GM19043 (cell line): ENCODE measurements at regions not wholly inside any gene's neighbourhood (a gene's known extent, or its start where the extent isn't known, plus 50 kb on each side); places are given as distances from the start of the nearest gene placed in this dataset.

Experiments used
- ATAC-seq: cut with Tn5 transposase; IDR thresholded peaks from one replicate; pipeline ENCODE4 v1.9.1; 2021; ENCODE audit warnings: low read depth; ENCODE audit not compliant: unreplicated experiment

DNA sequence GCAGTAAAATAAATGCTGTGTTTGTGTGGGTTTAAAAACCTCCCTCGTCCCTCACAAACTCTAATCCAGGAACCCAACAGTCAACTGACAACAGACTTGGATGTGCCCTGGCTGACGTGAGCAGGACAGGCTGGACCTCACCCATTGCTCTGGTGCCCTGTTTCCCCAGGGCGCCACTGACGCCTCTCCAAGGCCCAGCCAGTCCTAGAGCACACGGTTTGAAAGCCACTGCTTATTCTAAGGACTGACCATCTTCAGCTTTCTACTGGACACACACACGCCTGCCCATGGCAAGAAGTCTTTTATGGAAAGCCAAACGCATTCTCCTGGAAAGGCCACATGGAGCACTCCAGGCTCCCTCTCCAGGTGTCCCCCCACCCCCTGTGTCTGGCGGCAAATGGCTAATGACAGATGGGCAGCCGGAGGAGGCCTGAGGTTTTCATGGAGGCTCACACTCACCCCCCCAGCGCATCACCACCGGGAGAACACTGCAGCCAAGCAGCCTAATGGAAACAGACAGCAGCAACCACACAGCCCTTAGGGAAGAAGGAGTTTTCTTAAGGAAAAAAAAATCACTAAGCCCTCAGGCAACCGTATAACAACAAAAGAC, 319.2 kb downstream of the SOX9 start:
- no peak for ATAC-seq

DNA sequence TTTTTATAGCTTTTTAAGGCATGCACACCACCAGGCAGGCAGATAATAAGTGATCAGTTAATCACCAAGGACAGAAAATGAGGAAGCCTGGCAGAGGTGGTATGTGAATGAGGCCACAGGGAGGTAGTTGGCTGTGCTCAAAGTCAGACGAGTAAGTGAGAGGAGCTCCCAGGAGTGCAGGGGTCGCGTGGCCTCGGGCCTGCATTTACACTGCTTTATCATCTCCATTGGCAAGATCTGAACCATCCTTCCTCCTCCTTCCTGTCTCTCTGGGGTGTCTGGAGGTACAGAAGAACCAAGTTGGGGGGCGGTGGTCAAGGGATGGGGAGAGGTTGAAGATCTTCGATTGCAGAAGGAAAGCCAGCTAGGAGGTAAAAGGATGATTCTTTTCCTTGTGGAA, 320.1 kb downstream of the SOX9 start:
- no peak for ATAC-seq

DNA sequence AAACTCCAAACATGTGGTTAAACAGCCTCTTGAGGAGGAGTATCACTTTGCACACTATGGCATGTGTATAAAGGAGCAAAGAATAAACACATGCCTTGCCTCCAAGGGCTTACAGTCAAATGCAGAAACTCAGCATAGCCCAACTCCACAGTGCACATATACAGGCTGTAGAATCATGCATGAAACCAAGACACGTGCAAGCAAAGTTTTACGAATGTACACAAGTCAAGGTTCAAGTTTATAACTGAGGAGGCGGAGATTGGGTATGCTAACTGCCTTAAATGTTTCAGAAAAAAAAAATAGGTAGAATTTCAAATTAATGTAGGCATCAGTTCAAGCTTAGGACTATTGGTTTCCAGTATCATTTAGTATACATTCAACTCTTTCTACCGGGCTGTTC, 321.1 kb downstream of the SOX9 start:
- no peak for ATAC-seq

DNA sequence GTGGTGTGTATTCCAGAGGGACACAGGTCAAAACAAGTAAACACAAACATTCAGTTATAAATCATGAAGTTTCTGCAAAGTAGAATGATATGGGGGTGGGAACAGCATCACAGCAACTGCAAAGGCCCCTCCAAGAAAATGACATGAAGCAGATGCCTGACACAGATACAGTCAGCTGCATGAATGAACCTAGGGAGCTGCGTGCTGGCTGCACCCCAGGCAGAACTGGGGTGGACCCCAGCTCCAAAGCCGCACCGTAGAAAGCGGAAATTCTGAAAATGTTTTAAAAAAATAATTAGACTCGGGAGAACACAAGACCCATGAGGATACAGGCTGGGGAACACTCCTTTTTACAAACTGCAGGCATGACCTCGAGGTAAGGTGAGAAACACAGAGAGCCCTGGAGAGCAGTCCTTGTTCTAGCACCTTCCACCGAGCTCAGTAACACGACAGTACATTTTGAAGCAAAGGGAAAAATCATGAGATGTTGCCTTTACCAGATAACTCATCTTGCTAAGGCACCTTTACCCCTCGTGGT, 323.8 kb downstream of the SOX9 start:
- ATAC-seq, result no peak

DNA sequence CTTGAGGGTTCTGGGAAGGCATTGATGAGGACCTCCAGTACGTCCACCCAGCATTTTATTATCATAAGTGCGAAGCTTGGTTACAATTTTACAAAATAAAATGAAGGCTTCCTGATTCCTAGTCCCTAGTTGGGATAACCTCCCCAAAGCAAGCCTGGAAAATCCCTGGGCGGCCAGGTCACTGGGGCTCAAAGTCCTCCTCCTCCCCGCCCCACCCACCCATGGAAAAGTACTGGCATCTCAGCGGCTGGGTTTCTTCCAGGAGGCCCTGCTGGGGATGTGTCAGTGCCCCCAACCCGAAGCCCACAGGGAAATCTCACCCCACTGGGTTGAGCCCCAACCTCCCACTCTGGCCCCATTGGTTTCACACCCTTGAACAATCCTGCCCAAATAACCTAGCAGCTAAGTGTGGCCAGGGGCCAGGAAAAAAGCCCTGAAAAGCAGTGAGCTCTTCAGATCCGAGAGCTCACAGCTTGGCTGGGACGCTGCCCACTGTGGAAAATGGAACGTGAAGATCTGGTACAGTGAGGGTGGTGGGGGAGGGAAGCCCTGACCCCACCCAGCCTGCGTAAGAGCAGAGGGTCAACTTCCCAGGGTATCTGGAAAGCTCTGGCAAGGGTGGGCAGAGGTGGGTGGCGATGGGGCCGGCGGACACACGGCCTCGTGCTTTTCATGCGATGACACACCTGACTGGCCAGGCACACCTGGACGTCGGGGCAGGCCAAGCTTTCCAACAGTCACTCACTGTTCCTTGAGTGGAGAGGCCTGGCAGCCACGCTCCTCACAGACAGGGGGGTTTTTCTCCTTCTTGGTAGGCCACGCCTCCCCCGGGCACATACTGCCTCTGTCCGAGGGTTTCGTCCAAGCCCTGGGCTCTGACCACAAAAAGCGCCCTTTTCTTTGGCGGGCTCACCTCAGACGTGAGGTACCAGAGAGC, 324.5 kb downstream of the SOX9 start:
- ATAC-seq, result no peak

DNA sequence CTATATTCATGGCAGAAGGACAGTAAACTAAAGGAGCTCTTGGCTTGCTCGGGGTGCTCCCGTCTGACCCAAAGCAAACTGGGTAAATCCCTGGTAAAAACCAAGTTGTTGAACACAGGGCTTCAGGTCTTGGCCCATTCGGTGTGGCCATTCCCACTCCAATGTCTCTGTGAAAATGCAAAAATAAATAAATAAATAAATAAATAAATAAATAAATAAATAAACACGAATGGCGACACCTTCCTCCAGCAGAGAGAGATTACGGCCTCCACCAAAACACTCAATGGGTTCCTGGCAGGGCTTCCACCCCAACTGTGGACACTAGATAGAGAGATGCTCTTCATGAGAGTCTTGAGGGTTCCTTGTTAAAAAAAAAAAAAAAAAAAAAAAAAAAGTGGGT, 325.3 kb downstream of the SOX9 start:
- no peak for ATAC-seq

DNA sequence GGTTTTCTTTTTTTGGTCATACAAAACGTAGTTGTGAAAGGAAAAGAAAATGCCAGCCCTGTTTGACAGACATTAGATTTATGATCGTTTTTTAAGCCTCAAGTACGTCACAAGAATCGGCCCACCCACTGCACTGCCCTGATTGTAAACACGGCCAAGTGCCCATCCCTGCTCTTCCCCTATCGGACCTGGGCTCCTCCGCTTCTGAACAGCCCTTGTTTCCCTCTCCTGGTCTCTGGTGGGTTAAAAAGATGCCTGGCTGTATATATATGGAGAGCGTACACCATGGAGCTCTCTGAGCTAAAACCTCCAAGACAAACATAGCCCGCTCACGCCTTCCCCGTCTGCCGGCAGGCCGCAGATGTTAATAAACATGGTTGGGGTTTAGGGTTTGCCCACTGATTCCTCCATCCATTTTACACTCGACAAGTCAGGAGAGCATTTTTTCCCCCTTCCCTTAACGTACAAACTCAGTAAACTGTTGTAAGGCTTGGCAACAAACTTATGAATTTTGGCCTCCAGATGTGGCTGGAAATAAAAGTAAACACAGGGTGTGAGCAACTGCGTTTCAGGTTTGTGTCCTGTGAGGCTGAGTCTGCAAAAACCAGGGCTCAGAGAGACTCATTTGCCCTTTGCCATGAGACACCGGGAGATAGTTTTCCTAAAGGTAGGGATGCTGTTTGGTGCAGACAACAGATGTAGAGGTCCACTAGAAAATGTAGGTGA, 325.9 kb downstream of the SOX9 start:
- no peak for ATAC-seq

DNA sequence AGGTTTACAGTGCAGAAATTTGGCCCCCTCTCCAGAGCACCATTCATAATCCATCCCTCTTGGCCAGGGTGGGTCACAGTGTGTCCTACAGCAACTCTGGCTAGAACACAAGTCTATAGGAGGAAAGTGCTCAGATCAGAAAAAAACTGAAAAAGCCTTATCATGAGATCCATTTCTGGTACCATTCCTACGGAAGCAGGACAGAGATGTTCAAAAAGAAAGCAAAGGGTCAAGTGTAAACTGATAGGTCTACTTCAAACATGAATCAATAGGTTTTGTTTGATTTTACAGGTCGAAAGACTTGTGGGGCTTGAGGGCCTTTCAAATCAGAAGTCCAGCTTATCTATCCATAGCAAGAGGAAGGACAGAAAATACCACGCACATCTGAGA, 326.4 kb downstream of the SOX9 start:
- no peak for ATAC-seq

DNA sequence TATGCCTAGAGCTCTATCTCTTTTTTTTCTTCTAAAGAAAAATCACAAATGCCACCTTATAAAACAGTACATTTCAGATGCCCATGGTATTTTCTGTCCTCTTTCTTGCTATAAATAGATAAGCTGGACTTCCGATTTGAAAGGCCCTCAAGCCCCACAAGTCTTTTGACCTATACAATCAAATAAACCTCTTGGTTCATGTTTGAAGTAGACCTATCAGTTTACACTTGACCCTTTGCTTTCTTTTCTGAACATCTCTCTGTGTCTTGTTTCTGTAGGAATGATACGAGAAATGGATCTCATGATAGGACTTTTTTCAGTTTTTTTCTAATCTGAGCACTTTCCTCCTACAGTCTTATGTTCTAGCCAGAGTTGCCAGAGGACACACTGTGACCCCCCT, 327.2 kb downstream of the SOX9 start:
- ATAC-seq, result no peak

DNA sequence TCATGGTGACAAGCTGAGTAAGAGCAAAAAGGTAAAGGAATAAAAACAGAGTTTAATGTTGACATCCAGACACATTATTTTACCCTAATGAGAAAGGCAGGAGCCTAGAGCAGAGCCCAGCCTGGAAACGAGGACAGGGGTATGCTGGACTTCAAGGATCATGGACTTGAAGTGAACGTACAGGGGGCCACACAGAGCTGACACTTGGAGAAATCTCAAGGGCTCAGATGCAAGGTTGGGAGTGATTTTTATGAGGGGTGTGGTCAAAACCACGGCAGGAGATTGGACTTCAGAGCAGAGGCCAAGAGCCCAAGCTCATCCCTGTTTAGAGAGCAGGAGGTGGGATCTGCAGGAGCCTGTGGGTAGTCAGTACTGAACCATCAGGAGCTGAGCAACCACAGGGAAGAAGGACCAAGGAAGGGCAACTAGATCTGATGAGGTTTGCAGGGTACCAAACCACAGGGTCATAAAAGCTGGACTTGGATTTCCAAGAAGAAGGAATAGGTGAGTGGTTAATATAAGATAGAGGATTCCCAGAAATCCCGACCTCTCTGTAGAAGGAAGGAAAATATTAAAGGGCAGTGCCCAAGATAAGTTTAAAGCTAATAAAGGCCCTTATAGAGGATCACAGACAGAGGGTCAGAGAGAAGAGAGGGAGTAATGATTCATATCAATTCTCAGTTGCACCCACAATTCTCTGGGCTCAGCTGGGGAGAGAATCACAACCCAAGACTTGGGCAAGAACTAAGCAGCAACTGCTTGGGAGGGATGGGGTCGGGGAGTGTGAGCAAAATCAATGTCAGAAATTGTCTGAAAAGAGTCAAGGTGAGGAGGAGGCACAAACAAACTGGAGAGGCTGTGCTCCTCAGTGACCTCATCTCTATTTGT, 331.7 kb downstream of the SOX9 start:
- ATAC-seq, result no peak

DNA sequence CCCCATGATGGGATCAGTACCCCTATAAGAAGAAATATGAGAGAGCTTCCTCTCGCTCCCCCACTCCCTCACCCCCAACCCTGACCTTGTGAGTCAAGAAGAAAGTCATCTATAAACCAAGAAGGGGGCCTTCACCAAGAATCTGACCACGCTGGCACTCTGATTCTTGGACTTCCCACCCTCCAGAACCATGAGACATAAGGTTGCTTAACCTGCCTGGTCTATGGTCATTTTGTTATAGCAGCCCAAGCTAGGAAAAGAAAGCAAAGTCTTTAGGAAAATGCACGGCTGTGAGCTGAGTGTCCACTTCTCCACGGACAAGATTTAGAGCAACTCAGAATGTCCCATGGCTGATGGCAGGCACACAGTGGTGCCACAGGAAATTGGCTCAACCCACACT, 333.5 kb downstream of the SOX9 start:
- no peak for ATAC-seq

DNA sequence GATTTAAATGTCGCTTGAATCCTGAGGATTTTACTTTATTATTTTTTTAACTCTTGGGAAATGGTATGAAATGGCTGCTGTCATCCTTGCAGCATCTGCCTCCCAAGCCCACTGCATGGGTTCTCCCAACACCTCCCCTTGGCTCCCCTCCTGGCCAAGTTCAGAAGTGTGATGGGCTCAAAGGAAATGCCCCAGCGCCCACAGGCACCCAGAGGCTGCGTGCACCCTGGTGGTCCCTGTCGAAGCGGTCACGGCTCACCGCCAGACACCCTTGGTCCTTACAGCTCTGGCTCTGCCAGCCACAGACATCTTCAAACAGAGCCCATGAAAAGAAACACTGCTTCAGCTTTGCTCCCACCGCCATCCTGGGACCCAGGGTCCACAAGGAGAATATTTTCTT, 334.7 kb downstream of the SOX9 start:
- ATAC-seq, result no peak

DNA sequence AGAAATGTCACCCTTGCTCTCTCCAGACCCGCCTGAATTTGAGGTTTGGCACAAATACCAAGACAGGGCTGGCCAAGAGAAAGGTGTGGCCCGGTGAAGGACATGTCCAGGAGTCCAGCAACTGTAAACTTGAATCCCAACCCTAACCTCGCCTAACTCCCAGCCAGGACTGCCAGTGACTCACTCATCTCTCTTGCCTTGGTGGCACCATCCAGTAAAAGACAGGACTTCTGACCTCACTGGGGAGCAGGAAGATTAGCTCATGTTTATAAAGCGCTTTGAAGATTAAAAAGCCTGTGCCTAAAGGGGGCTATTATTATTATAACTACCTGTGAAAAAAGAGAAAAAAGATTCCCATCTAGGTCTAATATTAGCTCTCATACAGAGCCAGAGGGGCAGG, 335.3 kb downstream of the SOX9 start:
- no peak for ATAC-seq

DNA sequence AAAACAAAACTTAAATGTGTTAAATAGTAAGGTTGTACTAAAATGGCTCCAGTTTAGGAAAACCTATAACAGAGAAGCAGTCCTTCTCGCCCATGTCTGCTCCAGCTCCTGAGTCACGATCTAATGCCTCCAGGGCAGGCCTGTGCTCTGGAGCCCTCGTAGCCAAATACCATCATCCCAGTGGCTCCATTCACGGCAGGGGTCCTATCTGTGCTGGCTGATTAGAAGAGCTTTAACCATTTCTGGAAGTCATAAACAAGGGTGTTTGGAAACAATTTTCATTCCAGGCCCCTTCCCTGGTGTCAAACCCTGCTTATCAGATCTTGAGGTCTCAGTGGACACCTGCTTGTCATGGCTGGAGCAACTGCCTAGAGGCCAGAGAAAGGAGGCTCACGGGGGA, 336.9 kb downstream of the SOX9 start:
- no peak for ATAC-seq

DNA sequence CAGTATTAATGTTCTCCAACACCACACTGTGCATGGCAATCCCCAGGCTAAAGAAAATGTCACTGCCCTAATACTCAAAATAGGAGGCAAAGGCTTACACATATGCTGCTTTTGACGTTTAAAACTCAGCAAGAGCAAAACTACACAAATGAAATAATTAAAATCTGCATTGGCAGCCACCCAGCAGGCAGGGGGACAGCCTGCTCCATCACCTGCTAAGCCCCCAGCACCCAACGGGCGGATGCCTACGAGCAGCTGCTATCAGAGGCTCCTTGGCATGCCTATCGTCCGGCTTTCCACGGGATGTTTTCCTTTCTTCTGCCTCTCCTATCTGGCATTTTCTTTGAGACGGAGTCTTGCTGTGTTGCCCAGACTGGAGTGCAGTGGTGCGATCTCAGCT, 337.5 kb downstream of the SOX9 start:
- ATAC-seq, result no peak

DNA sequence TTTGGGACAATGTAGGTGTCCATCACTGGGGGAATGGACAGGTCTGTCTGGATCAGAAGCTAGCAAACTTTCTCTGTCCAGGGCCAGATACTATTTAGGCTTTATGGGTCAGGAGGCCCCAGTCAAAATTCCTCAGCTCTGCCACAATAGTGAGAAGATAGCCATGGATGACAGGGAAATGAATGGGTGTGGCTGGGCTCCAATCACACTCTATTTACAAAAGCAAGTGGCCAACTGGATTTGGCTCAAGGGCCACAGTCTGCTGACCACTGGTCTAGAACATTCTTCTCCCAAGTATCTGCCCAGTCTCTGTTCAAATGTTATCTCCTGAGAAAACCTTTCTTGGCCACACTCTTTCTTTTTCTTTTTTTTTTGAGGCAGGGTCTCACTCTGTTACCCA, 339.9 kb downstream of the SOX9 start:
- ATAC-seq, result no peak

DNA sequence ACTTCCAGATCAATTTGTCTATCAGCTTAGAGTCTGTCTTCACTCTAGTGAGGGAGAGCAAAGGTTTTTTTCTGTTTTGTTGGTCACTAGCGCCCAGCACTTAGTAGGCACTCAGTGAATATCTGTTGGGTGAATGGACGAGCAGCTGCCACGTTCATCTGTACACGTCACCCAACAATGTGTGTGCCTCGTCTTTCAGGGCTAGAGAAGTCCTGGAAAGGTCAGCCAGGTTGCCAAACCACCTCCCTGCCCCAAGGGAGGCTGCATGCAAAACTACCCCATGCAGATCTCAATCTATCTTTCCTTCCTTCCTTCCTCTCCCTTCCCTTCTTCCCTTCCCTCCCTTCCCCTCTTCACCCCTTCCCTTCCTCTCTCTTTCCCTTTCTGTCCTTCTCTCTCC, 340.9 kb downstream of the SOX9 start:
- ATAC-seq, result no peak

DNA sequence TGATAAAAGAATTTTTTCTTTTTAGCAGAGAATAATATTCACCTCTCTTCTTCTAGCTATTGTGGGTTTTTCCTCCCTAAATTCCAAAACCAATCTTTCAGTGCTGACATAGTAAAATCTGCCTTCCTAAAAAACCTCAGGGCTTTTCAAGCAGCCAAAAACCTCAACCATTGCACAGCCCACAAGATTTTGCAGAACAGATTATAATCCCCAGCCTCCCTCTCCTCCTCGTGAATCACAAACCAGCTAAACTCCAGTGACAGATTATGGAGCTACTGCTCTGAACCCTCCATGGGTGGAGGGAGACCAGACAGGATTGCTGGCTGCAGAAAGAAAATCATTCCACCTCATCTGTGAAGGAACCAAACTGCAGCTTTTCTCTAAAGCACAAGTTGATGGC, 341.6 kb downstream of the SOX9 start:
- no peak for ATAC-seq

DNA sequence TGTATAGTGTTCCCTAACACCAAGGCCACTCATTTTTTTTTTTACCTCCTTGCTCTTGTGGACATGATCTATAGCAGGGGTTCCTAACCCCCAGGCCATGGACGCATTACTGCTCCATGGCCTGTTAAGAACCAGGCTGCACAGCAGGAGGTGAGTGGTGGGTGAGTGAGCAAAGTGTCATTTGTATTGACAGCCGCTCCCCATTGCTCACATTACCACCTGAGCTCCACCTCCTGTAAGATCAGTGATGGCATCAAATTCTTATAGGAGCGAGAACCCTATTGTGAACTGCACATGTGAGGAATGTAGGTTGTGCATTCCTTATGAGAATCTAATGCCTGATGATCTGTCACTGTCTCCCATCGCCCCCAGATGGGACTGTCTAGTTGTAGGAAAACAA, 342.0 kb downstream of the SOX9 start:
- ATAC-seq, result no peak
